K562 (cell line): ENCODE measurements at regions not wholly inside any gene's neighbourhood (a gene's known extent, or its start where the extent isn't known, plus 50 kb on each side); places are given as distances from the start of the nearest gene placed in this dataset.
A peak's percentile ranks its signal among the peaks of the same experiment; 100 is the strongest.
"Not testable (repeated sequence)": the region's sequence is repeated elsewhere in the genome, so short reads cannot be mapped to it uniquely, and the experiment has no call there.

Experiments used
- ATAC-seq: fragments of 200-7000 bp; cut with Tn5 transposase; 3 replicates; pipeline ENCODE4 v1.9.1; 2020; ENCODE audit warnings: moderate library complexity
- BruUV-seq: library from RNA; stranded (reverse); fragments of 400-500 nt; replicated peaks from 2 replicates; lab custom pipeline; 2021; lab: Mats Ljungman, UMichigan
- CTCF ChIA-PET: fragments of 300-600 bp; formaldehyde crosslinking; extraction: SDS; loops from one replicate; lab custom pipeline; 2021; ENCODE audit warnings: low intra/inter-chr PET ratio; lab: Yijun Ruan, JAX
- POLR2A ChIA-PET: fragments of 300-600, 350-650 bp; sonication (Branson Sonifier 250); formaldehyde crosslinking; extraction: SDS; loops from one replicate; lab custom pipeline; 2021; ENCODE audit warnings: antibody characterized with exemption, inconsistent platforms; lab: Yijun Ruan, JAX
- DNase-seq, 4 experiments: peaks; one replicate each; pipeline versions ENCODE4 v3.0.0 to v3.0.0-alpha.2; 2011 to 2018; ENCODE audit warnings: low spot score in 3 of 4, mixed read lengths in 3 of 4; ENCODE audit errors: extremely low read depth in 1 of 4
- FAIRE-seq: peaks from 2 replicates; lab custom pipeline; 2011; peaks lifted over from hg19 to GRCh38; lab: Jason Lieb, UNC
- H2AFZ ChIP-seq: 2 replicates; pipeline ENCODE4 v1.6.0; 2011; ENCODE audit warnings: low read depth, low read length, control low read depth, inconsistent platforms
- H3K27ac ChIP-seq: fragments of 200-600 bp; 3 replicates; pipeline ENCODE4 v1.8.0; 2011; ENCODE audit warnings: low read depth, mild to moderate bottlenecking, control low read depth, inconsistent platforms, low read length, moderate library complexity, mixed read lengths; ENCODE audit errors: extremely low read depth
- H3K27me3 ChIP-seq, 2 experiments: fragments of 300-600 bp in 1 of 2; 2 replicates in 1 of 2; 3 replicates in 1 of 2; pipeline versions ENCODE4 v1.6.0 to v1.8.0; 2011; ENCODE audit warnings: inconsistent platforms in 2 of 2, low read length in 2 of 2, mild to moderate bottlenecking in 1 of 2, mixed read lengths in 1 of 2, moderate library complexity in 1 of 2; ENCODE audit not compliant: control insufficient read depth in 2 of 2, insufficient read depth in 2 of 2
- H3K36me3 ChIP-seq: fragments of 300-600 bp; 3 replicates; pipeline ENCODE4 v1.8.0; 2011; ENCODE audit warnings: mild to moderate bottlenecking, low read length, inconsistent platforms; ENCODE audit not compliant: control insufficient read depth, insufficient read depth
- H3K4me1 ChIP-seq, 2 experiments: fragments of 200-600 bp in 1 of 2; replicated peaks in 1 of 2; 2 replicates in 1 of 2; 3 replicates in 1 of 2; pipeline versions ENCODE4 v1.5.1 to v1.8.0; 2011; ENCODE audit warnings: inconsistent platforms in 2 of 2, low read length in 2 of 2, mild to moderate bottlenecking in 1 of 2, mixed read lengths in 1 of 2, moderate library complexity in 1 of 2; ENCODE audit not compliant: control insufficient read depth in 2 of 2, insufficient read depth in 2 of 2
- H3K4me2 ChIP-seq: 2 replicates; pipeline ENCODE4 v1.6.1; 2011; ENCODE audit warnings: low read length, control low read depth, inconsistent platforms, mixed read lengths; ENCODE audit not compliant: insufficient read depth
- H3K4me3 ChIP-seq: fragments of 200-600 bp; sonication (generic), shearing (Covaris generic); 2 replicates; pipeline ENCODE4 v1.5.1; 2016; ENCODE audit warnings: control low read depth, inconsistent platforms
- H3K79me2 ChIP-seq: fragments of 200-600 bp; 3 replicates; pipeline ENCODE4 v1.8.0; 2011; ENCODE audit warnings: low read length, inconsistent platforms; ENCODE audit not compliant: control insufficient read depth, insufficient read depth
- H3K9ac ChIP-seq, 2 experiments: 2 replicates each; pipeline versions ENCODE4 v1.6.0 to v1.6.1; 2011; ENCODE audit warnings: low read depth in 2 of 2, low read length in 2 of 2, control low read depth in 1 of 2, inconsistent platforms in 1 of 2, mild to moderate bottlenecking in 1 of 2, mixed read lengths in 1 of 2; ENCODE audit not compliant: insufficient read depth in 1 of 2
- H3K9me1 ChIP-seq: one replicate; pipeline ENCODE4 v1.6.0; 2011; ENCODE audit warnings: inconsistent platforms, mild to moderate bottlenecking, low read length, moderate library complexity; ENCODE audit not compliant: control insufficient read depth, insufficient read depth
- H3K9me3 ChIP-seq: replicated peaks from 2 replicates; pipeline ENCODE4 v1.5.1; 2011; ENCODE audit warnings: low read depth, low read length, inconsistent platforms; ENCODE audit not compliant: control insufficient read depth, insufficient read depth
- H4K20me1 ChIP-seq: replicated peaks from 2 replicates; pipeline ENCODE4 v1.6.1; 2011; ENCODE audit warnings: low read length, inconsistent platforms, mixed read lengths; ENCODE audit not compliant: control insufficient read depth, insufficient read depth
- ZNF146 ChIP-seq: IDR thresholded peaks from one replicate; pipeline ENCODE4 v1.6.1; 2018; ENCODE audit warnings: missing compliant biosample characterization; ENCODE audit not compliant: unreplicated experiment
- WGBS: fragments of 100-300 bp; shearing (Covaris generic); methylation state at CpG from one replicate; pipeline ENCODE4 v1.1.6; 2016; ENCODE audit warnings: low coverage, mixed read lengths; ENCODE audit not compliant: insufficient coverage; ENCODE audit errors: missing lambda C conversion rate; 5-methylcytosine and 5-hydroxymethylcytosine counted together
- in situ Hi-C: fragments of 300-500 bp; cut with MboI; formaldehyde crosslinking; loops from 4 replicates; pipeline ENCODE4 v1.15.0; 2018; ENCODE audit warnings: inconsistent platforms, mixed read lengths
- intact Hi-C: fragments of 100-400 bp; cut with micrococcal nuclease; formaldehyde crosslinking; loops from 2 replicates; pipeline ENCODE4 v1.14.2; 2022

DNA sequence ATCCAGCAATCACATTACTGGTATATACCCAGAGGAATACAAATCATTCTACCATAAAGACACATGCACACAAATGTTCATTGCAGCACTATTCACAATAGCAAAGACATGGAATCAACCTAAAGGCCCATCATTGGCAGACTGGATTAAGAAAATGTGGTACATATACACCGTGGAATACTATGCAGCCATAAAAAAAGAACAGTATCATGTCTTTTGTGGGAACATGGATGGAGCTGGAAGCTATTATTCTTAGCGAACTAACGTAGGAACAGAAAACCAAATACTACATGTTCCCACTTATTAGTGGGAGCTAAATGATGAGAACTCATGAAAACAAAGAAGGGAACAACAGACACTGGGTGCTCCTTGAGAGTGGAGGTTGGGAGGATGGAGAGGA lies 60.9 kb downstream of the PGRMC1 start:
- H3K4me1 ChIP-seq, H3K4me3 ChIP-seq, H3K79me2 ChIP-seq, ATAC-seq, H3K36me3 ChIP-seq, BruUV-seq, H3K9me3 ChIP-seq, H2AFZ ChIP-seq, CTCF ChIA-PET: not testable (repeated sequence)
- TF ChIP-seq ZNF146 (CRISPR knock-in tag), result peak; percentile 59
- TF ChIP-seq, all 486 proteins: peak for 1; not testable (repeated sequence) for 485
- in situ Hi-C loops, intact Hi-C loops, H3K27me3 ChIP-seq, H3K27ac ChIP-seq, DNase-seq, H3K9me1 ChIP-seq, FAIRE-seq, H4K20me1 ChIP-seq, POLR2A ChIA-PET, H3K4me2 ChIP-seq, H3K9ac ChIP-seq: not testable (repeated sequence)
- 0% methylated on average over 3 of the region's 3 CpGs for WGBS

DNA sequence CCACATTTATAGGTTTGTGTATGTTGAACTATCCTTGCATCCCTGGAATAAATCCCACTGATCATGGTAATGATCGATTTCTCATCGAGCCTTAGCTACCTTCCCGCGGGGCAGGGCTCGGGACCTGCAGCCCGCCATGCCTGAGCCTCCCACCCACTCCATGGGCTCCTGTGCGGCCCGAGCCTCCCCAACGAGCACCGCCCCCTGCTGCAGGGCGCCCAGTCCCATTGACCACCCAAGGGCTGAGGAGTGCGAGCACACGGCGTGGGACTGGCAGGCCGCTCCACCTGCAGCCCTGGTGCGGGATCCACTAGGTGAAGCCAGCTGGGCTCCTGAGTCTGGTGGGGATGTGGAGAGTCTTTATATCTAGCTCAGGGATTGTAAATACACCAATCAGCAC lies 63.7 kb downstream of the PGRMC1 start:
- FAIRE-seq, H3K4me1 ChIP-seq, H3K27me3 ChIP-seq, H3K4me3 ChIP-seq, H2AFZ ChIP-seq, H3K79me2 ChIP-seq, ATAC-seq, H4K20me1 ChIP-seq, H3K36me3 ChIP-seq, DNase-seq, BruUV-seq, in situ Hi-C loops, intact Hi-C loops, CTCF ChIA-PET, H3K27ac ChIP-seq, H3K9ac ChIP-seq, H3K9me1 ChIP-seq, H3K4me2 ChIP-seq, H3K9me3 ChIP-seq: not testable (repeated sequence)
- WGBS, result 28% methylated on average over 6 of the region's 16 CpGs
- POLR2A ChIA-PET, result interaction anchor here (1.2 kb wide), 1 partner anchor 62 kb away, joined by 3 read pairs; no protein-coding TSS in a partner anchor
